ENCODE measurements at regions not wholly inside any gene's neighbourhood (a gene's known extent, or its start where the extent isn't known, plus 50 kb on each side); places are given as distances from the start of the nearest gene placed in this dataset.
"Not testable (repeated sequence)": the region's sequence is repeated elsewhere in the genome, so short reads cannot be mapped to it uniquely, and the experiment has no call there.

DNA sequence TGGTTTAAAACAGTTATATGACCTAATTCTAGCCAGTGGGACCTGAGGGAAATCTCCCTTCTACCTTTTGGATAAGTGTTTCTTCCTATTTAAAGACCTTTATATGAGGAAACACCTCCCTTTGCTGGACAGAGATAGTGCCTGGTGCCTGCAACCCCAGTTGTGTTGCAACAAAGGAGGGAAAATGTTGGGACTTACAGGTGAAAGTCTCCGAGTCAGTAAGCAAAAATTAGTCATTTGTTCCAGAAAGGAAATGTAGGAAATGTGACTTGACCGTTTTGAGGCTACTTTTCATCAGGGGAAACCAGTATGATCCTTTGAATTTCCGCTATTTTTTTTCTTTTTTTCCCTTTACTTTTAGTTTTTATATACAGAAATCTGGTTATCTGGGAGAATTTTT lies 165.5 kb downstream of the DKK1 start:
- no peak for DNase-seq (ENCODE audit: low read depth)

DNA sequence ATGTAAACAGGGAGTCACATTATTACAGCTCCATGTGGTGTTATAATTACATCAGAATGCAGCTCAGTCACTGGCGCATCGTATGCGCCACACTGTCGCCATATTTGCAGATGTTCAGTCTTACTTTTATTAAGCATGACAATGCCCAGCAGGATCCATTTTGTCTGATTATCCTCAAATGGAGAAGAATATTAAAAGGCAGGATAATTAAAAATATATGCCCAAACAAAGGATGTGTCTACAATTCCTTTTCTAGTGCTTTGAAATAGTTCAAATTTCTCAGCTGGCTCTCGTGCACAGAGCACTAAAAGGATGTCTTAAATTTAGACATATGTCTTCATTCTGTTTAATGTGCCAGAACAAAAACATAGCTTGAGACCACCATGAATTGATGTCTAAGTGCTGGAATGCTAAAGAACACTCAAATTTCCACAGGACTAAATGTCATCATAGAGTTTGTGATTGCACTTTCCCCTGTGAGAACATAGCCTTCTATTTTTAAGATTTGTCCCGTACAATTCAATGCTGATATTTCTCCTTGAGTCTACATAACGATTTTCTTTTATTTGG lies 168.0 kb downstream of the DKK1 start:
- peak; percentile 13 for DNase-seq (ENCODE audit: low read depth)

DNA sequence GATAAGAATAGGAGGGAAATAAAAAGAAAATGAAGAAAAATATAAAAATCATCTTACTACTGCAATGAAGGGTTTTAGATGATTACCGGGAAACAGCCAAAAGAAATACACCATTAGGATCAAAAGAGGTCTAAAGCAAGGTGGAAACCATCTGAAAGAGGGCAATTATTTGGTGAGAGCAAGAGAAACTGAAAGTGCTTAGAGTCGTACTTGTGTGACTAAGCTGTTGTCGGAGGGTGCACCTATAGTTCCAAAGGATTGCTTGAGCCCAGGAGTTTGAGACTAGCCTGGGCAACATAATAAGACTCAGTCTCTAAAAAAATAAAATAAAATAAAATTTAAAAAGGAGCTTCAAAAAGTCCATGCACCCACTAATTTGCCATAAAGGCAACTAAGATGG lies 169.5 kb downstream of the DKK1 start:
- DNase-seq (ENCODE audit: low read depth): no peak

DNA sequence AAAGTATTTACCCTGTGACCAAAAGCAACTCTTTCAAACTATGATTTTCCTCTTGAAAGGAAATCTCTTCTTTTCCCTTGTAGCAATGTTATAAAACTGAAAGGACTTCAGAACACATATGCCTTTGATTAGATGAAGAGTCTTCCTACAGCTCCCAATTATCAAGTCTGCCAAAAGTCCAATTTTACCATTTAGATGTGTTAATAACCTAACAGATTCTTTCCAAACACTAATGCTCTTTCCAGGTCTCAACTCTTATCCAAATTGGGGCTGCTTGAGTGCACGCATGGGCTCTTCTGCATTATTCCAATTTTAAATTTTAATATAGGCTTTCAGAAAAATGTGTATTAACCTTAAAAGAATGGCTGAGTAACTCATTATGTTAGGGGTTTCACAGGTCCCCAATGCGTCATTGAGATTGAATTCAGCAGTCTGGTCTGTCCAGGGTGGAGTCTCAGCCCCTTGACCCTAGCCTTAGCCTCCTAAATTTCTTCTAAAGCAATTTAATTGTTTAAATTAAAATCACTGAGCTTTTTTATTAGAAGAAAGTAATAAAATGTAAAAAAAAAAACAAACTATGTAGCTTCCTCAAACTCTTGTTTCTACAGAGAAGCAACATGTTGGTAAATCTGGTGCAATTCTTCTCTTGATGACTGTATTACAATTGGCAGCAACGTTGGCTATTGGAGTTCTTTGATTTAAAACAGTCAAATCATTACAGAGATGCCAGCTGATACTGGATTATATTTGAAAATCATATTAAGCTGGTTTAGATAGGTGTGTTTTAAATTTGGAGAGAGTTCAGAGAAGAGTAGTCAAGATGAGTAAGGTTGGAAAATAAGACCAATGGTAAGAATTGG lies 170.4 kb downstream of the DKK1 start:
- peak; percentile 12 for DNase-seq (ENCODE audit: low read depth)

DNA sequence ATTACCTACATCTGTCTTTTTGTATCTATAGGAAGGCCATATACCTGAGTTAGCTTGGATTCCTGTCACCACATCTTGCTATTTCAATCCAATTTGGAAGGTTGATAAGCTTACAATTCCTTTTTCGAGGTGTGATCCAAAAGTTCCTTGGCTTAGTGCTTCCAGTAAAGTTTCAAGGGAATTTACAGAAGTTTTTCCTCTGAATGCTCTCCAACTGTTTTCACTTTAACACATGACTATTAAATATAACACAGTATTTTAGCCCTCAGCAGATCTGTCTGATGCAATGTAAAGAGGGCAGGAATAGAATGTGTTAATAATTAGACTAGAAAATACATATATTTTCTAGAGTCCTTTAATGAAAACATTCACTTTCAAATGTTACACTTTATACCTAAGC lies 171.4 kb downstream of the DKK1 start:
- peak; percentile 17 for DNase-seq (ENCODE audit: low read depth)

DNA sequence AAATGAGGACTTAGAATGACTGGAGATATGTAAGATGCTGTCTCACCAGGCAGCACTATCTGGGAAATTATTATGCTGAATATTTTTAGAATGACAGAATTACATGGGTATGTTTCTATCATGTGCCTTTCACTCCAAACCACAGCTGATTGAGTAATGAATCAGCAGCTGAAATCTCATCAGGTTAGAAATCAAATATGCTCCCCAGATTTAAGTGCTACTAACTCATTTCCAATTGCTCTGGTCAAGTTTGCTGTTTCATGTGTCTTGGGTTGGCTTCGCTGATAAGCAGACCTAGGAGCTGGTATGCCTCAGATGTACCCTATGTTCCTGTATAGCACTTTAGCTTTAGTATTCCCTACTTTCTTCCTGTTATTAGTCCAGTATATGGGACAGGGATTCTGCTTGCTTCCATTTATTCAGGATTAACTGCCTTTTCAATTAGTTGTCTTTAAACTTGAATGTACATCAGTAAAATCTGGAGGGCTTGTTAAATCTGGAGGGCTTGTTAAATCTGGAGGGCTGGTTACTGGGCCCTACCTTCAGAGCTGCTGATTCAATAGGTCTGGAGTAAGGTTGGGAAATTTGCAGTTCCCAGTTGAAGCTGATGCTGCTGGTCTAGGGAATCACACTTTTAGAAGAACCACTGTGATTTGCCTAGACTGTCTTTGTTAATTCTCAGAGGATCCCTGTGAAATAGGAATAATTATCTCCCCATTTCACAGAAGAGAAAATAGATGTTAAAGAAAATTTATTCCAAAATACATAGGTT lies 172.9 kb downstream of the DKK1 start:
- DNase-seq (ENCODE audit: low read depth): peak; percentile 95

DNA sequence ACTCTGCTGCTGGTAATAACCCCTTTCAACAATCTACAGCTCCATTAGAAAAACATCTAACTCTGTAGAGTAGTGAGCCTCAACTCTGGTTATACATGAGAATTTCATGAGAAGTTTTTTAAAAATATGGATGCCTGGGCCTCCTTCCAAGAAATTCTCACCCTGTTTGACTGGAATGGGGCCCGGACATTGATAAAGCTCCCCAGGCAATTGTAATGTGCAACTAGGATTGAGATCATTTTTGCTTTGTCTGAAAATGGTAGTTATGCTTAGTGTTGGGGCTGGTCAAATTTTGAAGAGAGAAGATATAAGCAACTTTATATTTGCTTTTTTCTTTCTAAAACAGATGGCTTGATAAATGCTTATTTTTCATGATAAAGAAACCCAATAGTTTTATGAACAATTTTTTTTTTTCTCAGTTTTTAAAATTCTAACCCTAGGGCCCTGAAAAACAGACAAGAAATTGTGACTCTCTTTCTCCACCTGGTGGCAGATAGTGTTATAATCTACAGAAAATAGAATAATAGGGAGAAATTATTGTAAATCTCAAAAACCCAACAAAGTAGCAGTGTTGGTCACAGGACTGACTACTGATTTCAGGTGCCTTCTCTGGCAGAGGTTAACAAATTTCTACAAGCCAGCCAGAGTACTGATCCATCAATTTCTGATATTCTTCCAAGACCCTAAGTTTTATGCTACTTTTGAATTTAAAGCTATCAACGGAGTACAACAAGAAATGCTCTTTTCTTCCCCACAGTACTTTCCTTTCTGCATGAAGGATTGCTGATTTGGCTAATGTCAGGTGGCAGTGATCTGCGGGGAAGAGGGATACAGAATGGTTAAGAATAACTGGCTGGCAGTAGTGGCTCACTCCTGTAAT lies 174.8 kb downstream of the DKK1 start:
- peak; percentile 66 for DNase-seq (ENCODE audit: low read depth)

DNA sequence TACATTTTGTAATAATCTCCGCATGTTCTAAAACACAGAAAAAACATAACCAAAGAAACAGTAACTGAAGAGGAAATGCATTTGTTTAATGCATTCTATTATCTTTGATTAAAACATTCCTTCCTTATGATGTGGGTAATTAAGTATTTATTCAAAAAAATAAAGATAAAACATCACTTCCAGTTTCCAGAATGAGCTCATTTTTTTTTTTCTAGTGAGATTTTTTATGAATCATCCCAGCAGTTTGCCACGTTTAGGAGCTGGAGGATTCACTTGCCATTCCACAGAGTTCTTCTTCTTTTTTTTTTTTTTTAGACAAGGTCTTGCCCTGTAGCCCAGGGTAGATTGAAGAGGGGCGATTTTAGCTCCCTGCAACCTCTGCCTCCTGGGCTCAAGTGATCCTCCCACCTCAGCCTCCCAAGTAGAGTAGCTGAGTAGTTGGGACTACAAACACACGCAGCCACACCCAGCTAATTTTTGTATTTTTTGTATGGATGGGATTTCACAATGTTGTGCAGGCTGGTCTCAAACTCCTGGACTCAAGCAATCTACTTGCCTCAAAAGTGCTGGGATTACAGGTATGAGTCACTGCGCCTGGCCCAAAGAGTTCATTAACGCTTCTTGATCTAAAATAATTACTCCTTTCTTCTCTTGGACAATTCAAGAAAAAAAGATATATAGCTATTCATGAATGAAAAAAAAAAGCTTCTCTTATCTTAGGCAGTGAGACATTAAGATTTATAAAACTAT lies 177.3 kb downstream of the DKK1 start:
- peak; percentile 83 for DNase-seq (ENCODE audit: low read depth)

DNA sequence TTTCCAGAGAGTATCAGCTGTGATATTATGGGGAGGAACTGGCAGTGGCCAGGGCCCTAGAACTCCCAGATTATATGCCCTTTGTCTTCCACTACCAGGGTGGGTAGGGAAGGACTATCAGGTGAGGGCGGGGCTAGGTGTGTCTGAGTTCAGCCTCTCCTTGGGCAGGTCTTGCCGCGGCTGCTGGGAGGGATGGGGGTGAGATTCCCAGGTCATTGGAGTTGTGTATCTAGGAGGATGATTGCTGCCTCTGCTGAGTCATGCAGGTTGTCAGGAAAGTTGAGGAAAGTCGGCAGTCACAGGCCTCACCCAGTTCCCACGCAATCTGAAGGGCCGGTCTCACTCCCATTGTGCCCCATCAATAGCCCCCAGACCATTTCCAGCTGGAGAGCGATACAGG lies 185.2 kb downstream of the DKK1 start:
- no peak for DNase-seq (ENCODE audit: low read depth)

DNA sequence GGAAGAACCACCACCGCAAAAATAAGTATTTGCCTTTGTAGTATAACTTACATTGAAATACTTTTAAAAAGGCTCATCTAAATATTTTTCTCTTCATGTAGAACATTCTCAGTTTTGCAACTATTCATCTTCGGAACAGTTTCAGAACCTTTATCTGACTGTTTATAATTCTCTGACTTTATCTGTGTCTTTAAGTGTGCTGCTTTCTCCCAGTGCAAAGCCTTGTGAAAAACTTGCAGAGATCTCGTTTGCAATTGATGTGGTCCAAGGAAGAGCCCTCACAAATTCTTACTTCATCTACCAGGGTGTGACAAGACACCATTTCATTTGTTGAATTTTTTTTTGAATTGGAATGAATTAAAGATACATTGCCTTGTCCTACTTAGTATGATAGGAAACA lies 186.4 kb downstream of the DKK1 start:
- DNase-seq (ENCODE audit: low read depth): no peak

DNA sequence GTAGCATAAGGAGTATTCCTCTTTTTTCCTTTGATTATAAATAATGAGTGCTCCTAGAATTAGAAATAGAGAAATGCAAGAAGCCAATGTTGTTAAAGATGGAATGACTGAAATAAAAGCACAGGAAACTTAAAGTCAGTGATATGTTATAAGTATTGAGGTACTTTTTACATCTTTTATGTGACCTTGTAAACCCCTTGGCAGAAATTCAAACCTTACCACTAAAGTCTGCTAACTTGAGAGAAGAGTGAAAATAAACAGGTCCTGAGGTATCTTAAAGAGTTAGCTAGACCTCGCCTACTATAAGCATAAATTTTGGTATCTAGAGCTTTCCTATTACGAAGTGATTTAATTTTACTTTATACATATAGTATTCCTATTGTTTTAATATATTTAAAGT lies 188.2 kb downstream of the DKK1 start:
- DNase-seq (ENCODE audit: low read depth): no peak

DNA sequence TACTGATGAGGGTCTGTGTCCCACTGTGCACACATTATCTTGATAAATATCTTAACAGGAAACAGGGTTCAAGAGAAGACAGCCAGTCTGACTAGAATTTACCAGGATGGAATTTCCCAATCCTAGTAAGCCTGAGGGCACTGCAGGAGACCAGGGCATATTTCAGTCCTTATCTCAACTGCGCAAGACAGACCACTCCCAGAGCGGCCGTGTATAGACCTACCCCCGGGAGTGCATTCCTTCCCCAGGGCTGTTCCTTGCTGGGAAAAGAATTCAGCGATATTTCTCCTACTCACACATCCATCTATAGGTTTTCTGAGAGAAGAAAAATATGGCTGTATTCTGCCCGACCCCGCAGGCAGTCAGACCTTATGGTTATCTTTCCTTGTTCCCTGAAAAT lies 191.3 kb downstream of the DKK1 start:
- not testable (repeated sequence) for DNase-seq (ENCODE audit: low read depth)

DNA sequence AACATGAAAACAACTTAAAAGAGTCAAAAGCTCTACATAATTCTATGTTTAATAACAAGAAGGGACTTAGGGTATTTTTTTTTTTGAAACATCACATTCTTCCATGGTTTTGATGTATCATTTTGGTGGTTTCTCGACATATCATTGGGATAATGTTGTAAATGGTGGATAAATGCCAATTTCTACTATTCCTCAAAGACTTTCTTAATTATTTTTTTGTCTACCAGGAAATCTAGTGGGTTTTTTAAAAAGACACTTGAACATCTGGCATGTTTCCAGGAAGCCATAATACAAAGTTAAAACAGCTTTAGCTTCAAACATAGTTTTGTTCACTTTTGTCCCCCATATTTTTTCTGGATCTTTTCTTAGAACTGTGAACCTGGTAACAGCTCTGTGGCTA lies 200.4 kb downstream of the DKK1 start:
- peak; percentile 10 for DNase-seq (ENCODE audit: low read depth)

DNA sequence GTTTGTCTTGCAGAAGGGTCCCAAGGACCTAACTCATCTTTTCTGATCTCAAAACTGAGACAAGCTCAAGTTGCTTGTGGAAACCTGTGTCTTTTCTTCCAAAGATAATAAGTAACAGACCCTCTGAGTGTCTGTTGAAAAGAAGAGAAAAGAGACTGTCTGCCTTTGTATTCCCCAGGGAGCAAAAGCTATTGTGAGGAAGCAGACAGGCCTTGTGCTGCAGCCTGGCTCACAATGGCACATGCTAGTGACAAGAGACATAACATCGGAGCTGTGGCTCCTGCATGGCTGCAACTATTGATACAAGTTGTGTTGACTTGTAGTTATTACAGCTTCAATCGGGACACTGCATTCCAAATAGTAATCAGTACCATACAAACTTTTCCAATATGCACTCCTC lies 202.9 kb downstream of the DKK1 start:
- DNase-seq (ENCODE audit: low read depth): no peak

DNA sequence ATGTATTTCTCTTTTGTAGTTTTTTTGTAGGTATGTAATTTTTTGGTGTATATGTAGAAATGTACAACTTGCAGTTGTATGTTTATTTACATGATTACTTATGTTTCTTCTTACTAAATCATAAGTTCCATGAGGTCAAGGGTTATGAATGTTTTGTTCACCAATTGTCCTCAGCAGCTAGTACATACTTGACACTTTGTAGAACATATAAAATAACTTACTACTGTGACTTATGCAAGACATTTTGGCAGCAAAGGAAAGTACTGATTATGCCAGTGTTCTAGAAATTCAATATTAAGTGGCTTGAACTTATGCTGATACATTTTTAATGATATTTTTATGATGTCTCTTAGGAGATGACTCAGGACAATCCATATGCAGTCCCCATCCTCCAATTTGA lies 209.6 kb downstream of the DKK1 start:
- no peak for DNase-seq (ENCODE audit: low read depth)

DNA sequence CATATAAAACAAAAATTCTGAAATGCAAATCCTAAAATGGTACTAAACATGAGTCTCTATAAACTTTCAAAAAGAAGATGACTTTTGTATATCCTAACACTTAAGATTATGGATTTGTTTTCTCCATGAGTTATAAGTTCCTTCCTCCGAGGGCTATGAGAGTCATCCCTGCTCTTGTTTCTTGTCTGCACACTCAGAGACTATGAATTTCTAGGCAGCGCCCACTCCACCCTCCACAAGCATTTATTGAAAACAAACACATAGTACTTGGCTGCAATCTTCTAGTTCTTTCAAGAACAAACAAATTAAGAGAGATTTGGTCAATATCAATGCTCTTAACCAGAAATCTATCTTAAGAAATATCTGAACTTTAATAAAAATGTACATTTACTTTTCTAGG lies 211.7 kb downstream of the DKK1 start:
- peak; percentile 63 for DNase-seq (ENCODE audit: low read depth)

DNA sequence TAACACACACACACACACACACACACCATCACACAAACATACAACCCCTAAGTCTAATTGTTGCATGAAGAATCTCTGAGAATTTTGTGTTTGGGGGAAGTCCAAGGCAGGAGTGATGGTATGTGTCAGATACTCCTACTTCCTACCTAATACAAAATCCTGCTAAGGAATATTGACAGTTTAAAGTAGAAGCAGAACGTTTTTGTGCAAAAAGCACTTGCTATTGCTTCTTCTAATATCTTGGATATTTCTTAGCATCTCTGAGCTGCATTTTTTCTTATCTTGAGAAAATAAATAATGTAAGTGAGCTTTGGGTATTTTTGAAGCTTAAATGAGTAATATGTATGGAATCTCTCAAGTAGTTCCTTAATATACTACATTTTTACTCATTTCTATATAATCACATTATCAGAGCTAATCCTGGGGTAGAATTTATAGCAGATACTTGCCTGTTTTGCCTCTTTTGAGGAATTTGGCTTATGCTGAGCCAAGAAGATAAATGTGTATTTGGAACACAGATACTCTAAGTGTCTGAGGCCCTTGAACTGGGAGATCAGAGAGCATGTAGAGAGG lies 212.3 kb downstream of the DKK1 start:
- DNase-seq (ENCODE audit: low read depth): peak; percentile 67

DNA sequence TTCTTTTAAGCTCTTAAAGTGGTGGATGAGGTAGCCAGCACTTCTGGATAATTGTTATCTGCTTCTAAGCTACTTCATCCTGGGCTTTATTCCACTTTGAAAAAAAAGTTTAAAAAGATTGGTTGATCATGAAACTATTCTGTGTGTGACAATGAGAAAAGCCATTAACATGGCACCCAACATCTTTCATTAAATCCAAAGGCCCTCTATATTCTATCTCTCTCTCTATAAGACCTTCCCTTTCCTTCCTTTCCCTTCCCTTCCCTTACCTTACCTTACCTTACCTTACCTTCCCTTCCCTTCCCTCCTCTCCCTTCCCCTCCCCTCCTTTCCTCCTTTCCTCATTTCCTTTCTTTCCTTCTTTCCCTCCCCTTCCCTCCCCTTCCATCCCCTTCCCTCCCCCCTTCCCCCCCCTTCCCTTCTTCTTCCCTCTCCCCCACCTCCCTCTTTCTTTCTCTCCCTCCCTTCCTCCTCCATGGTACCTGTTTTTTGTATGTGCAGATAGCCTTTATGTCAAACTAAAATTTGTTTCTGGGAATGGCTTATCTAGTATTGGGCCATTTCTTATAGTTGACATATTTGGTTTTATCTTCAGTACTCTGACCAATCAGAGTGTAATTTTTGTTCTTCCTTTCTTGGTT lies 218.7 kb downstream of the DKK1 start:
- no peak for DNase-seq (ENCODE audit: low read depth)

DNA sequence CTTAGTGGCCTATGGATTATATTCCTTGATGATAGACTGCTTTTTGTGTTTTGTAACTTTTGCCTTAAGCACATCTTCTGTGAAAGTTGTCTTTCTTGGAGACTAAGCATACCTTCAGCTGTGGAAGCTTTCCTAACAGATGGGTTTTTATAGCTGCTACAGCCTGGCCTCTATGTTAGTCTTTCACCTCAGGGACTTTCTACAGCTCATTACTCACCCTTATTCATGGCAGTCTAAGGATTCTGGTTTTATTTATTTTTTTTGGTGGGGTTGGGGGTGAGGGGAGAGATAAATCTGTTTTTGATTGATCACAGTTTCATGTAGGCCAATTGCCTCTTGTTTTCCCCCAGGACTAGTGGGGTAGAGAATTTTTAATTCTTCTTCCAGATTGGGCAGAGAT lies 219.9 kb downstream of the DKK1 start:
- peak; percentile 50 for DNase-seq (ENCODE audit: low read depth)

DNA sequence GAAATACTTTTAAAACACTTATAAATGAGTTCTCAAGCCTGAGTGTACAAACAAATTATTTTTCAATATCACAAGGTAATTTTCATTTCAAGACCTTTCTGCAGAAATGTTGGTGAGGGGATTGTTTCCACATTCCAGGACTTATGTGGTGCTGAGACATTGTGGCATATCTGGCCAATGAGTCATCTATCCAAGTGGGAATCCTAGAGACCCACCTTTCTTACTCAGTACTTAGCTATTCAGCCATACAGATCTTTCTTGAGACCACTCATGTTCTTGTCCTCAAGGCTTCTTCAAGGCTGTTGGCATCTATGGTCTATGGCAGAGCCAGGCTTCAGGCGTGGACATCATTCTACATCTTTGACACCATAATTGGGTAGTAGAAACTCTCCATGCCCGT lies 225.4 kb downstream of the DKK1 start:
- DNase-seq (ENCODE audit: low read depth): peak; percentile 50

Data from EH (cell line).